ENCODE measurements at regions not wholly inside any gene's neighbourhood (a gene's known extent, or its start where the extent isn't known, plus 50 kb on each side); places are given as distances from the start of the nearest gene placed in this dataset.

DNA sequence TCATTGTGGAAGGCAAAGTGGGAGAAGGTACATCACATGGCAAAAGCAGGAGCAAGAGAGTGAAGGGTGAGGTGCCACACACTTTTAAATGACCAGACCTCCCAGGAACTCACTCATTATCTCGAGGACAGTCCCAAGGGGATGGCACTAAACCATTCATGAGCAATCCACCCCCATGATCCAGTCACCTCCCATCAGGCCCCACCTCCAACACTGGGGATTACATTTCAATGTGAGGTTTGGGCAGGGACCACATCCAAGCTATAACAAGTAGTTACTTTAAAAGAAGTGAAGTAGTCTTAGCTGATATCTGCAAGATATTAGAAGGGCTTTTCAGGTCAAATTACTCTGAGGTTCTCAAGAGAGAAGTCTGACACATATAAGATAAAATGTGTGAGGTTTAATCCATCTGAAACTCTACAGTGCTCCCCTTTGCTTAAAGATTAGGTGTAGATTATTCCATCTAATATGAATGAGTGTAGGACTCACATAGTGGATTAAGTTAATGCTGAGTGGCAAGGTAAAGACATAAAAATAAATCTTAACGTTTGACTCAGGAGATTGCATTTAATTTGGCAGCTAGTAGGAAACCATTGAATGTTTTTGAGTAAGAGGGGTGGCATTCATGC, 130.8 kb downstream of the TMX1 start:
- TF ChIP-seq, protein P1, sequence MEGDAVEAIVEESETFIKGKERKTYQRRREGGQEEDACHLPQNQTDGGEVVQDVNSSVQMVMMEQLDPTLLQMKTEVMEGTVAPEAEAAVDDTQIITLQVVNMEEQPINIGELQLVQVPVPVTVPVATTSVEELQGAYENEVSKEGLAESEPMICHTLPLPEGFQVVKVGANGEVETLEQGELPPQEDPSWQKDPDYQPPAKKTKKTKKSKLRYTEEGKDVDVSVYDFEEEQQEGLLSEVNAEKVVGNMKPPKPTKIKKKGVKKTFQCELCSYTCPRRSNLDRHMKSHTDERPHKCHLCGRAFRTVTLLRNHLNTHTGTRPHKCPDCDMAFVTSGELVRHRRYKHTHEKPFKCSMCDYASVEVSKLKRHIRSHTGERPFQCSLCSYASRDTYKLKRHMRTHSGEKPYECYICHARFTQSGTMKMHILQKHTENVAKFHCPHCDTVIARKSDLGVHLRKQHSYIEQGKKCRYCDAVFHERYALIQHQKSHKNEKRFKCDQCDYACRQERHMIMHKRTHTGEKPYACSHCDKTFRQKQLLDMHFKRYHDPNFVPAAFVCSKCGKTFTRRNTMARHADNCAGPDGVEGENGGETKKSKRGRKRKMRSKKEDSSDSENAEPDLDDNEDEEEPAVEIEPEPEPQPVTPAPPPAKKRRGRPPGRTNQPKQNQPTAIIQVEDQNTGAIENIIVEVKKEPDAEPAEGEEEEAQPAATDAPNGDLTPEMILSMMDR (IDR thresholded peaks at IDR 0.05; ENCODE audit: insufficient read depth, low read length) = no peak
- TF ChIP-seq GABPA (IDR thresholded peaks at IDR 0.05; ENCODE audit: low read depth) = no peak
